ENCODE measurements at regions not wholly inside any gene's neighbourhood (a gene's known extent, or its start where the extent isn't known, plus 50 kb on each side); places are given as distances from the start of the nearest gene placed in this dataset.

- no peaks in the 10 kb centered on the region for H3K9me3 ChIP-seq
- intact Hi-C loops (cut with DNase I), result no loop called here
- ATAC-seq (no peak), DNase-seq (no peak)
- TF ChIP-seq CTCF (IDR thresholded peaks at IDR 0.05), result no peak
- H3K27me3 ChIP-seq (ENCODE audit: insufficient read depth in 3 of 3, low read length in 2 of 3), result peaks cover 0 to 2% (median 0%) of the 10 kb centered on the region in 3 donors
- no peak overlapping the region for H3K4me3 ChIP-seq
- H3K36me3 ChIP-seq (ENCODE audit: insufficient read depth in 1 of 2, low read depth in 1 of 2), result no peaks in the 10 kb centered on the region
- H3K4me1 ChIP-seq, result no peaks in the 10 kb centered on the region
- H3K27ac ChIP-seq, result no peak overlapping the region
Measured at GRCh38 chr10:52419281-52419680, 105.2 kb downstream of the DKK1 start.

GRCh38 chr10:52420656-52421055 lies 106.6 kb downstream of the DKK1 start:
- intact Hi-C loops (cut with DNase I), result no loop called here
- no peak overlapping the region for H3K27ac ChIP-seq
- WGBS, 3 donors, result 56 to 78% (median 69%) methylated on average over 4 of the region's 4 CpGs
- no peak for TF ChIP-seq CTCF (IDR thresholded peaks at IDR 0.05)
- H3K4me1 ChIP-seq, result no peaks in the 10 kb centered on the region
- no peaks in the 10 kb centered on the region for H3K36me3 ChIP-seq (ENCODE audit: insufficient read depth in 1 of 2, low read depth in 1 of 2)
- ATAC-seq (no peak), DNase-seq (no peak)
- H3K4me3 ChIP-seq, result no peak overlapping the region
- H3K27me3 ChIP-seq (ENCODE audit: insufficient read depth in 3 of 3, low read length in 2 of 3), result peaks cover 0 to 2% (median 0%) of the 10 kb centered on the region in 3 donors
- no peaks in the 10 kb centered on the region for H3K9me3 ChIP-seq

DNA sequence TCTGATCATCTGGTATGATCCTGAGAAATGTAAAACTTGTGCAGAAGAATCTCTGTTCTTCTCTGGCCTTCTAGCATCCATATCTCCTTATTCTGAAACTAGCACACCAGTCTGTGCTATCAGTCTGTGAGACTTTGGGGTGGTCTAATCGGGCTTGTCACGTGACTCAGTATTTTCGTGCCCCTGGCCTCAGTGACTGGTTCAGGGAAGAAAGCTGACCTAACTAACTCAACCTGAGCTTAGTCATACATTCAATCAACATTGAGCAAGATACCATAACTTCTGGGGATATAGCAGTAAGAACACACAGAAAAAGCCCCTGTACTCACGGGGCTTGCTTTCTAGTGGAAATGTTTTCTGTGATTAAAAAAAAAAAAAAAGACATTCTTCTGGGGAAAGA lies 109.3 kb downstream of the DKK1 start:
- TF ChIP-seq CTCF (IDR thresholded peaks at IDR 0.05), result no peak
- Histone ChIP-seq H3K9me3 (no peaks in the 10 kb centered on the region), H3K36me3 (ENCODE audit: insufficient read depth in 1 of 2, low read depth in 1 of 2) (no peaks in the 10 kb centered on the region), H3K4me1 (no peaks in the 10 kb centered on the region), H3K4me3 (no peak overlapping the region), H3K27me3 (ENCODE audit: insufficient read depth in 3 of 3, low read length in 2 of 3) (peaks cover 0 to 2% (median 0%) of the 10 kb centered on the region in 3 donors), H3K27ac (no peak overlapping the region)
- no peak for DNase-seq
- ATAC-seq, result no peak
- intact Hi-C loops (cut with DNase I), result no loop called here
- 77 to 84% (median 80%) methylated on average over 4 of the region's 4 CpGs for WGBS, 3 donors

GRCh38 chr10:52424341-52424740 lies 110.3 kb downstream of the DKK1 start:
- no peaks in the 10 kb centered on the region for H3K4me1 ChIP-seq
- H3K36me3 ChIP-seq (ENCODE audit: insufficient read depth in 1 of 2, low read depth in 1 of 2), result no peaks in the 10 kb centered on the region
- no peak for ATAC-seq
- peaks cover 0 to 2% (median 0%) of the 10 kb centered on the region in 3 donors for H3K27me3 ChIP-seq (ENCODE audit: insufficient read depth in 3 of 3, low read length in 2 of 3)
- H3K4me3 ChIP-seq, result no peak overlapping the region
- no peaks in the 10 kb centered on the region for H3K9me3 ChIP-seq
- DNase-seq, result no peak
- intact Hi-C loops (cut with DNase I), result no loop called here
- no peak overlapping the region for H3K27ac ChIP-seq
- TF ChIP-seq CTCF (IDR thresholded peaks at IDR 0.05), result no peak
- WGBS, 3 donors, result 67 to 71% (median 71%) methylated on average over 3 of the region's 3 CpGs

GRCh38 chr10:52434734-52435133 lies 120.7 kb downstream of the DKK1 start:
- no peaks in the 10 kb centered on the region for H3K27me3 ChIP-seq (ENCODE audit: insufficient read depth in 3 of 3, low read length in 2 of 3)
- no peak for DNase-seq
- WGBS, 3 donors, result 88 to 92% (median 89%) methylated on average over 11 of the region's 11 CpGs

More at GRCh38 chr10:52434734-52435133, 120.7 kb downstream of the DKK1 start:
- ATAC-seq, result no peak
- intact Hi-C loops (cut with DNase I), result no loop called here
- Histone ChIP-seq H3K36me3 (ENCODE audit: insufficient read depth in 1 of 2, low read depth in 1 of 2) (no peaks in the 10 kb centered on the region), H3K4me3 (no peak overlapping the region), H3K27ac (no peak overlapping the region), H3K4me1 (no peaks in the 10 kb centered on the region), H3K9me3 (no peaks in the 10 kb centered on the region)
- TF ChIP-seq CTCF (IDR thresholded peaks at IDR 0.05), result no peak
